ENCODE measurements at regions not wholly inside any gene's neighbourhood (a gene's known extent, or its start where the extent isn't known, plus 50 kb on each side); places are given as distances from the start of the nearest gene placed in this dataset.

GRCh38 chr12:111105294-111105693, 184.9 kb upstream of the MYL2 start:
- intact Hi-C loops (cut with DNase I; ENCODE audit: low total_unique reads) = no loop called here
- peaks cover 0 to 13% of the 10 kb centered on the region in 2 donors for H3K27me3 ChIP-seq
- H3K9me3 ChIP-seq = peaks cover 0 to 8% (median 0%) of the 10 kb centered on the region in 3 donors
- H3K36me3 ChIP-seq = no peaks in the 10 kb centered on the region
- no peak for DNase-seq
- TF ChIP-seq CTCF (IDR thresholded peaks at IDR 0.05) = no peak
- H3K4me3 ChIP-seq = no peak overlapping the region
- no peaks in the 10 kb centered on the region for H3K4me1 ChIP-seq
- no peak overlapping the region for H3K27ac ChIP-seq

- H3K4me1 ChIP-seq = no peaks in the 10 kb centered on the region
- no peak for TF ChIP-seq CTCF (IDR thresholded peaks at IDR 0.05)
- no peak overlapping the region for H3K27ac ChIP-seq
- H3K9me3 ChIP-seq = peaks cover 0 to 7% (median 0%) of the 10 kb centered on the region in 3 donors
- no peaks in the 10 kb centered on the region for H3K36me3 ChIP-seq
- no peak for DNase-seq
- H3K4me3 ChIP-seq = no peak overlapping the region
- intact Hi-C loops (cut with DNase I; ENCODE audit: low total_unique reads) = no loop called here
- H3K27me3 ChIP-seq = peaks cover 0 to 20% of the 10 kb centered on the region in 2 donors
These were observed 183.2 kb upstream of the MYL2 start for GRCh38 chr12:111103583-111103982.

GRCh38 chr12:111102102-111102739, 181.8 kb upstream of the MYL2 start:
- Histone ChIP-seq H3K36me3 (no peaks in the 10 kb centered on the region), H3K27ac (no peak overlapping the region), H3K4me1 (no peaks in the 10 kb centered on the region), H3K4me3 (no peak overlapping the region), H3K27me3 (peaks cover 0 to 26% of the 10 kb centered on the region in 2 donors), H3K9me3 (no peaks in the 10 kb centered on the region)
- TF ChIP-seq CTCF (IDR thresholded peaks at IDR 0.05) = no peak
- DNase-seq = no peak
- intact Hi-C loops (cut with DNase I; ENCODE audit: low total_unique reads) = no loop called here

GRCh38 chr12:111101003-111101402, 180.6 kb upstream of the MYL2 start:
- H3K9me3 ChIP-seq = no peaks in the 10 kb centered on the region
- DNase-seq = no peak
- no peak overlapping the region for H3K4me3 ChIP-seq
- peaks cover 0 to 32% of the 10 kb centered on the region in 2 donors for H3K27me3 ChIP-seq
- no peaks in the 10 kb centered on the region for H3K4me1 ChIP-seq
- intact Hi-C loops (cut with DNase I; ENCODE audit: low total_unique reads) = no loop called here
- TF ChIP-seq CTCF (IDR thresholded peaks at IDR 0.05) = no peak
- H3K36me3 ChIP-seq = no peaks in the 10 kb centered on the region
- H3K27ac ChIP-seq = no peak overlapping the region

- Histone ChIP-seq H3K27ac (no peak overlapping the region), H3K9me3 (no peaks in the 10 kb centered on the region), H3K27me3 (peaks cover 0 to 36% of the 10 kb centered on the region in 2 donors), H3K4me1 (no peaks in the 10 kb centered on the region), H3K36me3 (no peaks in the 10 kb centered on the region), H3K4me3 (no peak overlapping the region)
- no peak for DNase-seq
- no peak for TF ChIP-seq CTCF (IDR thresholded peaks at IDR 0.05)
- intact Hi-C loops (cut with DNase I; ENCODE audit: low total_unique reads) = no loop called here
These were observed 180.2 kb upstream of the MYL2 start for GRCh38 chr12:111100554-111100953.

GRCh38 chr12:111100003-111100402, 179.6 kb upstream of the MYL2 start:
- H3K27me3 ChIP-seq = peaks cover 0 to 41% of the 10 kb centered on the region in 2 donors
- intact Hi-C loops (cut with DNase I; ENCODE audit: low total_unique reads) = no loop called here
- no peaks in the 10 kb centered on the region for H3K36me3 ChIP-seq

More at GRCh38 chr12:111100003-111100402, 179.6 kb upstream of the MYL2 start:
- no peaks in the 10 kb centered on the region for H3K9me3 ChIP-seq
- H3K4me1 ChIP-seq = no peaks in the 10 kb centered on the region
- no peak overlapping the region for H3K4me3 ChIP-seq
- no peak overlapping the region for H3K27ac ChIP-seq
- no peak for DNase-seq
- no peak for TF ChIP-seq CTCF (IDR thresholded peaks at IDR 0.05)
